Psoas muscle (tissue), 7 donors: ENCODE measurements at regions not wholly inside any gene's neighbourhood (a gene's known extent, or its start where the extent isn't known, plus 50 kb on each side); places are given as distances from the start of the nearest gene placed in this dataset.

Source experiments
- ATAC-seq, 4 donors: fragments of 200-7000 bp; cut with Tn5 transposase; one replicate each; pipeline ENCODE4 v1.9.1; 2020; ENCODE audit warnings: moderate library complexity in 3 of 4, mild to moderate bottlenecking in 2 of 4
- DNase-seq, 2 donors: peaks; one replicate each; pipeline ENCODE4 v3.0.0-alpha.2; 2020
- H3K27ac ChIP-seq: fragments of 200-600 bp; one replicate; pipeline ENCODE4 v1.8.0; 2022
- H3K27me3 ChIP-seq, 3 donors: fragments of 200-600 bp in 1 of 3; one replicate each; pipeline versions ENCODE4 v1.6.1 to v1.8.0; 2013 to 2022; ENCODE audit warnings: low read length in 2 of 3, mild to moderate bottlenecking in 2 of 3, moderate library complexity in 1 of 3; ENCODE audit not compliant: insufficient read depth in 3 of 3
- H3K36me3 ChIP-seq, 2 donors: fragments of 200-600 bp in 1 of 2; one replicate each; pipeline versions ENCODE4 v1.6.1 to v1.8.0; 2013 to 2022; ENCODE audit warnings: low read depth in 1 of 2, mild to moderate bottlenecking in 1 of 2, moderate library complexity in 1 of 2; ENCODE audit not compliant: insufficient read depth in 1 of 2
- H3K4me1 ChIP-seq: fragments of 200-600 bp; one replicate; pipeline ENCODE4 v1.8.0; 2022
- H3K4me3 ChIP-seq: fragments of 200-600 bp; one replicate; pipeline ENCODE4 v1.8.0; 2022; ENCODE audit warnings: mild to moderate bottlenecking
- H3K9me3 ChIP-seq: fragments of 200-600 bp; one replicate; pipeline ENCODE4 v1.8.0; 2022
- CTCF ChIP-seq: fragments of 200-600 bp; IDR thresholded peaks from one replicate; pipeline ENCODE4 v1.8.0; 2022; ENCODE audit warnings: antibody characterized with exemption
- WGBS, 3 donors: extraction: QIAGEN DNeasy Blood & Tissue Kit; methylation state at CpG; one replicate each; pipeline versions ENCODE4 v1.1.6 to v1.1.7; 2013; 5-methylcytosine and 5-hydroxymethylcytosine counted together
- intact Hi-C, 2 donors: fragments of 100-400 bp; cut with DNase I; formaldehyde crosslinking; loops; one replicate each; pipeline versions ENCODE4 v1.11.0 to v1.14.2; 2022
- donor health status: healthy with polysubstance abuse.
- donor health status: DM: no; HTN: no; CAD: no; lungs with moderate emphysema.
- donor health status: Bipolar disorder and iron deficiency.
- donor health status: healthy.
- donor health status: DM: yes; HTN: yes; CAD: no.
- donor health status: DM: no; HTN: no; CAD: no.
- donor health status: DM: yes; HTN: yes; CAD: no.

GRCh38 chr1:65494671-65495070, 74.2 kb downstream of the LEPR start:
- H3K4me3 ChIP-seq: no peak overlapping the region
- no peaks in the 10 kb centered on the region for H3K4me1 ChIP-seq
- H3K9me3 ChIP-seq: no peaks in the 10 kb centered on the region
- WGBS, 3 donors: 95 to 100% (median 100%) methylated on average over 1 of the region's 1 CpG
- DNase-seq (no peak), ATAC-seq (no peak)
- H3K27me3 ChIP-seq: no peaks in the 10 kb centered on the region
- TF ChIP-seq CTCF: no peak
- H3K27ac ChIP-seq: no peak overlapping the region
- intact Hi-C loops: no loop called here
- no peaks in the 10 kb centered on the region for H3K36me3 ChIP-seq

- Histone ChIP-seq H3K9me3 (no peaks in the 10 kb centered on the region), H3K4me3 (no peak overlapping the region), H3K27me3 (no peaks in the 10 kb centered on the region), H3K27ac (no peak overlapping the region), H3K4me1 (no peaks in the 10 kb centered on the region), H3K36me3 (no peaks in the 10 kb centered on the region)
- no peak for TF ChIP-seq CTCF
- intact Hi-C loops: no loop called here
- DNase-seq (no peak), ATAC-seq (no peak)
- 99 to 100% (median 100%) methylated on average over 1 of the region's 1 CpG for WGBS, 3 donors
These were observed 74.7 kb downstream of the LEPR start for GRCh38 chr1:65495137-65495536.

GRCh38 chr1:65497256-65497830, 76.9 kb downstream of the LEPR start:
- Histone ChIP-seq H3K9me3 (no peaks in the 10 kb centered on the region), H3K4me3 (no peak overlapping the region), H3K27ac (no peak overlapping the region), H3K27me3 (no peaks in the 10 kb centered on the region), H3K36me3 (no peaks in the 10 kb centered on the region), H3K4me1 (no peaks in the 10 kb centered on the region)
- DNase-seq: no peak
- no peak for TF ChIP-seq CTCF
- intact Hi-C loops: no loop called here
- WGBS, 3 donors: 40 to 48% (median 42%) methylated on average over 2 of the region's 2 CpGs
- ATAC-seq: no peak

DNA sequence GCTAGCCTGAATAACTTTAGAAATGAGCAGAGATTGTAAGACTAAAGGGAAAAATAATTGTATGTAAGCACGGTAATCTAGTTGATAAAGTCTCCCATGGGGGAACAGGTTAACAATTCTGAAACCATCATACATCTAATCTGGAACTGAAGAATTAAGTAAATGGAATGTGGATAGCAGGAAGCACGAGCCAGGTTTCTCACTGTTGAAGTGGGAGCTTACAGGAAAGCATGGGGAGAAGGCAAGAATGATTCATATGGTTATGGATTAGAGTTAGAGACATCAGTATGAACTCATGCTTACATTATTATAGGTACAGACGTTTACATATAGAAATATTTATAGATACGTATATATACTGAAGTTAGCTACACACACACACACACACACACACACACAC, 83.0 kb downstream of the LEPR start:
- DNase-seq (no peak), ATAC-seq (no peak)
- TF ChIP-seq CTCF: no peak
- intact Hi-C loops: no loop called here
- H3K4me3 ChIP-seq: no peak overlapping the region
- H3K27me3 ChIP-seq: no peaks in the 10 kb centered on the region
- H3K36me3 ChIP-seq: no peaks in the 10 kb centered on the region
- H3K4me1 ChIP-seq: peaks cover 8% of the 10 kb centered on the region
- no peak overlapping the region for H3K27ac ChIP-seq
- 64 to 76% (median 71%) methylated on average over 4 of the region's 4 CpGs for WGBS, 3 donors
- no peaks in the 10 kb centered on the region for H3K9me3 ChIP-seq

DNA sequence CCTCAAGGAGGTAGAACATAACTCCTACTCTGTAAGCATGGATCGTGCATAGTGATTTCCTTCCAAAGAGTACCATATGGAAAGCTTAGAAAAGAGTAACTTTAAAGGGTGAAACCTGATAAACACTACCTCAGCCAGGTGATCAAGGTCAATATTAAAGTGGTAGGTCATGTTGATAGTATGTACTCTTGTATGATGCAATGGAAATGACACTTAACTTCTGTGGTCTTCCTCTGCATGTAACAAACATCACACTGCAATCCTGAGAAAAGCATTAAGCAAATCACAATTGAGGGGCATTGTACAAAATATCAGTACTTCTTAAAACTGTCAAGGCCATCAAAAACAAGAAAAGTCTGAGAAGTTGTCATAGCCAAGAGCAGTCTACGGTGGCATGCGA, 83.8 kb downstream of the LEPR start:
- no peaks in the 10 kb centered on the region for H3K27me3 ChIP-seq
- DNase-seq (no peak), ATAC-seq (no peak)
- H3K9me3 ChIP-seq: no peaks in the 10 kb centered on the region
- H3K4me3 ChIP-seq: no peak overlapping the region
- intact Hi-C loops: no loop called here
- no peak for TF ChIP-seq CTCF
- WGBS, 3 donors: 95 to 99% (median 98%) methylated on average over 3 of the region's 3 CpGs
- peaks cover 8% of the 10 kb centered on the region for H3K4me1 ChIP-seq
- H3K36me3 ChIP-seq: no peaks in the 10 kb centered on the region
- no peak overlapping the region for H3K27ac ChIP-seq
